H9 (cell line): ENCODE measurements at regions not wholly inside any gene's neighbourhood (a gene's known extent, or its start where the extent isn't known, plus 50 kb on each side); places are given as distances from the start of the nearest gene placed in this dataset.

Source experiments
- DNase-seq: peaks from one replicate; pipeline ENCODE4 v3.0.0-alpha.2; 2017
- H2AFZ ChIP-seq: one replicate; pipeline ENCODE4 v1.6.1; 2013; ENCODE audit warnings: mild to moderate bottlenecking, low read length, control low read depth, moderate library complexity
- H2AK5ac ChIP-seq: 2 replicates; pipeline ENCODE4 v1.6.1; 2013; ENCODE audit warnings: low read length, control low read depth, mixed read lengths; ENCODE audit not compliant: insufficient read length
- H2BK120ac ChIP-seq: one replicate; pipeline ENCODE4 v1.6.1; 2013; ENCODE audit warnings: low read depth, mild to moderate bottlenecking, low read length, control low read depth, inconsistent platforms; ENCODE audit not compliant: poor library complexity, severe bottlenecking
- H2BK12ac ChIP-seq: 2 replicates; pipeline ENCODE4 v1.6.1; 2013; ENCODE audit warnings: low read length, control low read depth, mixed read lengths, low read depth; ENCODE audit not compliant: insufficient read length
- H2BK15ac ChIP-seq: 2 replicates; pipeline ENCODE4 v1.6.1; 2013; ENCODE audit warnings: low read depth, low read length, control low read depth
- H2BK20ac ChIP-seq: one replicate; pipeline ENCODE4 v1.6.1; 2013; ENCODE audit warnings: low read depth, mild to moderate bottlenecking, low read length, control low read depth, inconsistent platforms; ENCODE audit not compliant: poor library complexity, severe bottlenecking
- H2BK5ac ChIP-seq: 2 replicates; pipeline ENCODE4 v1.6.1; 2013; ENCODE audit warnings: low read length, control low read depth, mixed read lengths; ENCODE audit not compliant: insufficient read length
- H3K14ac ChIP-seq: 2 replicates; pipeline ENCODE4 v1.6.1; 2013; ENCODE audit warnings: low read length, control low read depth; ENCODE audit not compliant: insufficient read depth
- H3K18ac ChIP-seq: 2 replicates; pipeline ENCODE4 v1.6.1; 2013; ENCODE audit warnings: low read depth, mild to moderate bottlenecking, mixed read lengths, low read length, control low read depth; ENCODE audit not compliant: insufficient read length
- H3K23ac ChIP-seq: 2 replicates; pipeline ENCODE4 v1.6.1; 2013; ENCODE audit warnings: low read length, control low read depth, mixed read lengths, low read depth; ENCODE audit not compliant: insufficient read length
- H3K23me2 ChIP-seq: 2 replicates; pipeline ENCODE4 v1.6.1; 2013; ENCODE audit warnings: low read depth, mild to moderate bottlenecking, mixed read lengths, low read length, control low read depth; ENCODE audit not compliant: insufficient read length, poor library complexity, severe bottlenecking
- H3K27ac ChIP-seq: 2 replicates; pipeline ENCODE4 v1.5.1; 2013; ENCODE audit warnings: low read length, control low read depth, mixed read lengths, low read depth; ENCODE audit not compliant: insufficient read length
- H3K27me3 ChIP-seq: 2 replicates; pipeline ENCODE4 v1.6.1; 2013; ENCODE audit warnings: low read length, control low read depth, inconsistent platforms; ENCODE audit not compliant: insufficient read depth
- H3K4ac ChIP-seq: 2 replicates; pipeline ENCODE4 v1.6.1; 2013; ENCODE audit warnings: low read depth, mild to moderate bottlenecking, control low read depth, inconsistent platforms, low read length, moderate library complexity
- H3K4me1 ChIP-seq: 2 replicates; pipeline ENCODE4 v1.6.1; 2013; ENCODE audit warnings: low read length, control low read depth, inconsistent platforms; ENCODE audit not compliant: insufficient read depth
- H3K4me2 ChIP-seq: 2 replicates; pipeline ENCODE4 v1.6.1; 2013; ENCODE audit warnings: low read length, control low read depth, mixed read lengths; ENCODE audit not compliant: insufficient read length, insufficient read depth
- H3K56ac ChIP-seq: 2 replicates; pipeline ENCODE4 v1.6.1; 2013; ENCODE audit warnings: low read depth, mild to moderate bottlenecking, mixed read lengths, low read length, control low read depth; ENCODE audit not compliant: insufficient read length
- H3K79me1 ChIP-seq: 2 replicates; pipeline ENCODE4 v1.6.1; 2013; ENCODE audit warnings: low read depth, mild to moderate bottlenecking, moderate library complexity, low read length, control low read depth, inconsistent platforms; ENCODE audit not compliant: insufficient read depth, poor library complexity, severe bottlenecking
- H3K79me2 ChIP-seq: 2 replicates; pipeline ENCODE4 v1.6.1; 2013; ENCODE audit warnings: low read length, control low read depth, inconsistent platforms; ENCODE audit not compliant: insufficient read depth
- H3K9ac ChIP-seq: 2 replicates; pipeline ENCODE4 v1.6.1; 2013; ENCODE audit warnings: low read length, control low read depth, mixed read lengths; ENCODE audit not compliant: insufficient read length; ENCODE audit errors: extremely low read depth
- H3K9me3 ChIP-seq: one replicate; pipeline ENCODE4 v1.6.1; 2013; ENCODE audit warnings: low read depth, low read length, inconsistent platforms; ENCODE audit not compliant: control insufficient read depth
- H3T11ph ChIP-seq: one replicate; pipeline ENCODE4 v1.6.1; 2013; ENCODE audit warnings: mild to moderate bottlenecking, low read length, control low read depth, inconsistent platforms
- H4K20me1 ChIP-seq: one replicate; pipeline ENCODE4 v1.6.1; 2013; ENCODE audit not compliant: control insufficient read depth, insufficient read length, insufficient read depth
- H4K5ac ChIP-seq: 2 replicates; pipeline ENCODE4 v1.6.1; 2013; ENCODE audit warnings: low read depth, mild to moderate bottlenecking, mixed read lengths, low read length, control low read depth; ENCODE audit not compliant: insufficient read length
- H4K8ac ChIP-seq: replicated peaks from 2 replicates; pipeline ENCODE4 v1.6.1; 2013; ENCODE audit warnings: low read length, control low read depth, mixed read lengths, low read depth; ENCODE audit not compliant: insufficient read length
- H4K91ac ChIP-seq: 2 replicates; pipeline ENCODE4 v1.6.1; 2013; ENCODE audit warnings: low read depth, mild to moderate bottlenecking, moderate library complexity, mixed read lengths, low read length, control low read depth; ENCODE audit not compliant: insufficient read length
- H3K27ac Mint-ChIP-seq, 3 experiments: 2 replicates in 2 of 3; 3 replicates in 1 of 3; pipeline ENCODE4 v1.8.0; 2020 to 2021; ENCODE audit warnings: mixed read lengths in 3 of 3, mild to moderate bottlenecking in 1 of 3, moderate library complexity in 1 of 3
- H3K27me3 Mint-ChIP-seq: 2 replicates; pipeline ENCODE4 v1.8.0; 2021; ENCODE audit warnings: low read depth, mild to moderate bottlenecking, moderate library complexity, mixed read lengths
- H3K36me3 Mint-ChIP-seq, 3 experiments: 2 replicates in 2 of 3; 3 replicates in 1 of 3; pipeline ENCODE4 v1.8.0; 2020 to 2021; ENCODE audit warnings: low read depth in 3 of 3, mixed read lengths in 3 of 3; ENCODE audit not compliant: insufficient read depth in 1 of 3
- H3K4me1 Mint-ChIP-seq, 2 experiments: 2 replicates each; pipeline ENCODE4 v1.8.0; 2020; ENCODE audit warnings: mixed read lengths in 2 of 2
- H3K4me3 Mint-ChIP-seq, 2 experiments: 2 replicates in 1 of 2; 3 replicates in 1 of 2; pipeline ENCODE4 v1.8.0; 2020 to 2021; ENCODE audit warnings: mild to moderate bottlenecking in 2 of 2, mixed read lengths in 2 of 2, moderate library complexity in 1 of 2
- H3K9me3 Mint-ChIP-seq, 2 experiments: 2 replicates in 1 of 2; 3 replicates in 1 of 2; pipeline ENCODE4 v1.8.0; 2020; ENCODE audit warnings: mild to moderate bottlenecking in 2 of 2, mixed read lengths in 2 of 2, moderate library complexity in 1 of 2
- WGBS: extraction: QIAGEN DNeasy Blood & Tissue Kit; methylation state at CpG from one replicate; pipeline ENCODE4 v1.1.7; 2013; ENCODE audit warnings: missing lambda C conversion rate, low lambda C conversion rate, mixed read lengths; ENCODE audit not compliant: insufficient read length; ENCODE audit errors: extremely low coverage; 5-methylcytosine and 5-hydroxymethylcytosine counted together
- TF ChIP-seq, protein P1 (sequence below): fragments of 200-600 bp; sonication (generic); conservative IDR thresholded peaks from 3 replicates; pipeline ENCODE4 v1.8.0; 2021; ENCODE audit warnings: antibody characterized with exemption, mild to moderate bottlenecking

DNA sequence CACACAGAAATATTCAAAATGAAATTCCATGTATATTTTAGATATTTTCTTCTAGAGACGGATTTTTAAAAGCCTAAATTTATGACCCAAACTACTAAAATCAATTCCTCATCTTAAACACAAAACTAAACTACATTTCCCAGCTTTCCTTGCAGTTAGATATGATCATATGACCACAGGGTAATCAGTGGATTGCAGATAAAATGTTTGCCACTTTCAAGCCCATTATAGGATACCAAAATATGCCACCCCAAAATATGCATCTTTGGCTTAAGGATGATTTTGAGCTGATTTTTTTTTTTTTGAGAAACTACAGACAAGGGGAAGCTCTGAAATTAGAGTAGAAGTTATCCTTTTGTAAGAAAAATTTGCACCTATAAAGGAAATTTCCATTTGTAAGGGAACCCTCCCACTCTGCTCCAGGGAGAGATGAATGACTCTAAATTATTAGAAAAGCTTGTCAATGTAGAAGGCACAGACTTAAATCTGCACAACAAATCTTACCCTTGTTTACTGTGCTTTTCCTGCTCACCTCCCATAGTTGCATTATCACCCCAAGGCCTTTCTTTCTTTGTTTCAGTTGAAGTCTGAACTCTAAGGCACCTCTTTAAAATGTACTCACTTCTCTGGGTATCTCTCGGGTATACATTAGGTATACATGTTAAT, 503.0 kb downstream of the PDHA2 start:
- peaks cover 5 to 17% of the 10 kb centered on the region in 2 experiments; a peak in 4 of 5 replicates for H3K9me3 Mint-ChIP-seq
- Histone ChIP-seq H2BK20ac (no peak overlapping the region), H3K9ac (no peak overlapping the region), H2AFZ (no peak overlapping the region), H4K20me1 (no peaks in the 10 kb centered on the region), H3K4ac (no peak overlapping the region), H3K27ac (peak overlapping the region; percentile 50), H2AK5ac (no peak overlapping the region), H3K4me1 (no peaks in the 10 kb centered on the region; the same call in 1 of the 2 replicates), H3K4me2 (no peak overlapping the region), H3K79me1 (no peaks in the 10 kb centered on the region), H3K79me2 (no peaks in the 10 kb centered on the region), H2BK120ac (no peak overlapping the region), H3K9me3 (no peaks in the 10 kb centered on the region), H2BK15ac (no peak overlapping the region), H2BK12ac (no peak overlapping the region), H3T11ph (no peak overlapping the region), H3K18ac (no peak overlapping the region), H4K5ac (no peak overlapping the region), H3K23ac (no peak overlapping the region), H3K23me2 (no peaks in the 10 kb centered on the region), H2BK5ac (no peak overlapping the region), H4K8ac (no peak overlapping the region), H3K27me3 (no peaks in the 10 kb centered on the region), H3K14ac (no peak overlapping the region), H3K56ac (no peak overlapping the region), H4K91ac (no peak overlapping the region)
- H3K36me3 Mint-ChIP-seq: peaks cover 17 to 32% (median 20%) of the 10 kb centered on the region in 3 experiments
- WGBS: no CpG with 5 or more reads among the region's 2 CpGs
- H3K27ac Mint-ChIP-seq: peak overlapping the region; percentile 27 to 97 (median 89); a peak in 6 of 7 replicates
- H3K27me3 Mint-ChIP-seq: no peaks in the 10 kb centered on the region
- TF ChIP-seq, protein P1, sequence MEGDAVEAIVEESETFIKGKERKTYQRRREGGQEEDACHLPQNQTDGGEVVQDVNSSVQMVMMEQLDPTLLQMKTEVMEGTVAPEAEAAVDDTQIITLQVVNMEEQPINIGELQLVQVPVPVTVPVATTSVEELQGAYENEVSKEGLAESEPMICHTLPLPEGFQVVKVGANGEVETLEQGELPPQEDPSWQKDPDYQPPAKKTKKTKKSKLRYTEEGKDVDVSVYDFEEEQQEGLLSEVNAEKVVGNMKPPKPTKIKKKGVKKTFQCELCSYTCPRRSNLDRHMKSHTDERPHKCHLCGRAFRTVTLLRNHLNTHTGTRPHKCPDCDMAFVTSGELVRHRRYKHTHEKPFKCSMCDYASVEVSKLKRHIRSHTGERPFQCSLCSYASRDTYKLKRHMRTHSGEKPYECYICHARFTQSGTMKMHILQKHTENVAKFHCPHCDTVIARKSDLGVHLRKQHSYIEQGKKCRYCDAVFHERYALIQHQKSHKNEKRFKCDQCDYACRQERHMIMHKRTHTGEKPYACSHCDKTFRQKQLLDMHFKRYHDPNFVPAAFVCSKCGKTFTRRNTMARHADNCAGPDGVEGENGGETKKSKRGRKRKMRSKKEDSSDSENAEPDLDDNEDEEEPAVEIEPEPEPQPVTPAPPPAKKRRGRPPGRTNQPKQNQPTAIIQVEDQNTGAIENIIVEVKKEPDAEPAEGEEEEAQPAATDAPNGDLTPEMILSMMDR: no peak
- peaks cover 38 to 41% of the 10 kb centered on the region in 2 experiments for H3K4me1 Mint-ChIP-seq
- no peak for DNase-seq
- H3K4me3 Mint-ChIP-seq: peak overlapping the region; percentile 19 to 25; a peak in 2 of 5 replicates
